ENCODE measurements at regions not wholly inside any gene's neighbourhood (a gene's known extent, or its start where the extent isn't known, plus 50 kb on each side); places are given as distances from the start of the nearest gene placed in this dataset.
A peak's percentile ranks its signal among the peaks of the same experiment; 100 is the strongest.

DNA sequence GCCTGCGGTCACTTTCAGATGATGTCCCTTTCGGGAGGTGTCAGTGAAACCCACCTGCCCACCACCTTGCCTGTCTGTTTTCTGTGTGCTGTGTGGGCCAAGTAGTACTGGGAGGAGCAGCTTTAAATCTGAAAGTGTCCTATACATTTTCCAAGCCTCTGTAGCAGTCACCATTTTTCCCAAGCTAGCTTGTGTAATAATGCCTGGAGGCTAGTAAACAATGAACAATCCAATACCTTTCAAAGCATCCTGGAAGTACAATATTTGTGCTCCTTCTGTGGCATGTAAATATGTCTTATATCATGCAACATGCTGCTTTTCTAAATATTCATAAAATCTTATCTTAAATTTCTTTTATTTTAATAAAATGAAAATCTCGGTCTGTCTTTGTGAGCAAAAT, 111.6 kb upstream of the C1GALT1C1 start:
- ATAC-seq: no peak
- no peak for DNase-seq (ENCODE audit: low read depth in 1 of 2, low spot score in 1 of 2)
- no peaks in the 10 kb centered on the region for H3K9me3 ChIP-seq
- WGBS (ENCODE audit: missing lambda C conversion rate): 71% methylated on average over 3 of the region's 3 CpGs
- H3K4me2 ChIP-seq: no peak overlapping the region
- CTCF ChIA-PET: interaction anchor here (2.5 kb wide), 1 partner anchor 28 kb away, joined by 7 read pairs; no protein-coding TSS in a partner anchor
- TF ChIP-seq FOSB (CRISPR knock-in tag; IDR thresholded peaks at IDR 0.05): no peak
- TF ChIP-seq EP300 (IDR thresholded peaks at IDR 0.05): no peak
- no peak for TF ChIP-seq TP53 (CRISPR knock-in tag; IDR thresholded peaks at IDR 0.05)
- no peak overlapping the region for H3K4me3 ChIP-seq
- POLR2A ChIA-PET: no interaction called here
- H3K4me1 ChIP-seq: peaks cover 20% of the 10 kb centered on the region
- peak overlapping the region; percentile 41 to 88; a peak in 4 of 6 replicates for H3K27ac ChIP-seq
- FAIRE-seq: no peak

GRCh38 chrX:120740072-120740471, 110.2 kb upstream of the C1GALT1C1 start:
- ChIA-PET POLR2A (no interaction called here), CTCF (interaction anchor here (2.5 kb wide), 1 partner anchor 30 kb away, joined by 7 read pairs; no protein-coding TSS in a partner anchor)
- TF ChIP-seq ESRRA (IDR thresholded peaks at IDR 0.05; ENCODE audit: borderline replicate concordance, low read length): no peak
- TF ChIP-seq CHD2 (IDR thresholded peaks at IDR 0.05; ENCODE audit: low read length, partially characterized antibody): no peak
- no peak for TF ChIP-seq TFCP2L1 (CRISPR knock-in tag; IDR thresholded peaks at IDR 0.05)
- no peak for TF ChIP-seq CHD4 (IDR thresholded peaks at IDR 0.05; ENCODE audit: borderline replicate concordance)
- TF ChIP-seq, protein P1, sequence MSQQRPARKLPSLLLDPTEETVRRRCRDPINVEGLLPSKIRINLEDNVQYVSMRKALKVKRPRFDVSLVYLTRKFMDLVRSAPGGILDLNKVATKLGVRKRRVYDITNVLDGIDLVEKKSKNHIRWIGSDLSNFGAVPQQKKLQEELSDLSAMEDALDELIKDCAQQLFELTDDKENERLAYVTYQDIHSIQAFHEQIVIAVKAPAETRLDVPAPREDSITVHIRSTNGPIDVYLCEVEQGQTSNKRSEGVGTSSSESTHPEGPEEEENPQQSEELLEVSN (IDR thresholded peaks at IDR 0.05; ENCODE audit: borderline replicate concordance, low read depth): no peak
- TF ChIP-seq RNF2 (IDR thresholded peaks at IDR 0.05; ENCODE audit: borderline replicate concordance, low read depth): no peak
- TF ChIP-seq FOXS1 (CRISPR knock-in tag; IDR thresholded peaks at IDR 0.05): no peak
- no peak for TF ChIP-seq CBX8 (IDR thresholded peaks at IDR 0.05)
- TF ChIP-seq FOSB (CRISPR knock-in tag; IDR thresholded peaks at IDR 0.05): no peak
- no peak for TF ChIP-seq NPAS2 (CRISPR knock-in tag; IDR thresholded peaks at IDR 0.05; ENCODE audit: borderline replicate concordance)
- TF ChIP-seq MYC (IDR thresholded peaks at IDR 0.05; ENCODE audit: borderline replicate concordance, low read length): no peak
- TF ChIP-seq HDAC2 (IDR thresholded peaks at IDR 0.05): no peak
- no peak for TF ChIP-seq ZFP36 (IDR thresholded peaks at IDR 0.05; ENCODE audit: borderline replicate concordance, partially characterized antibody)
- TF ChIP-seq RFX5 (IDR thresholded peaks at IDR 0.05): no peak
- TF ChIP-seq TP53 (CRISPR knock-in tag; IDR thresholded peaks at IDR 0.05): no peak
- no peak for TF ChIP-seq MAFK (IDR thresholded peaks at IDR 0.05; ENCODE audit: partially characterized antibody)
- no peak for TF ChIP-seq EP300 (IDR thresholded peaks at IDR 0.05)
- no peak overlapping the region for H3K4me2 ChIP-seq
- DNase-seq (ENCODE audit: low read depth in 1 of 2, low spot score in 1 of 2): no peak
- H3K4me3 ChIP-seq: no peak overlapping the region
- FAIRE-seq: no peak
- no peaks in the 10 kb centered on the region for H3K9me3 ChIP-seq
- peak overlapping the region in 1 of 2 experiments; percentile 88; a peak in 4 of 6 replicates for H3K27ac ChIP-seq
- peaks cover 33% of the 10 kb centered on the region for H3K4me1 ChIP-seq
- no peak for ATAC-seq
- 40% methylated on average over 2 of the region's 2 CpGs for WGBS (ENCODE audit: missing lambda C conversion rate)

- TF ChIP-seq MAFK (IDR thresholded peaks at IDR 0.05; ENCODE audit: partially characterized antibody) (no peak), HOXB5 (CRISPR knock-in tag; IDR thresholded peaks at IDR 0.05) (no peak), POLR2AphosphoS2 (conservative IDR thresholded peaks at IDR 0.05; ENCODE audit: low read length) (no peak), BHLHE40 (IDR thresholded peaks at IDR 0.05; ENCODE audit: low read depth, low read length) (no peak), JUNB (IDR thresholded peaks at IDR 0.05) (no peak), POLR2A (IDR thresholded peaks at IDR 0.05; ENCODE audit: low read length) (no peak), ZC3H11A (IDR thresholded peaks at IDR 0.05) (no peak), ZNF302 (CRISPR knock-in tag; IDR thresholded peaks at IDR 0.05) (no peak), ESRRA (IDR thresholded peaks at IDR 0.05; ENCODE audit: borderline replicate concordance, low read length) (no peak), CTCF (IDR thresholded peaks at IDR 0.05) (no peak)
- DNase-seq (ENCODE audit: low read depth in 1 of 2, low spot score in 1 of 2) (no peak), ATAC-seq (no peak), FAIRE-seq (no peak)
- Histone ChIP-seq H3K4me3 (no peak overlapping the region), H3K9me3 (no peaks in the 10 kb centered on the region), H3K4me1 (peaks cover 39% of the 10 kb centered on the region), H3K27ac (peak overlapping the region in 1 of 2 experiments; percentile 88; a peak in 3 of 6 replicates), H3K4me2 (no peak overlapping the region)
- ChIA-PET POLR2A (no interaction called here), CTCF (interaction anchor here (2.5 kb wide), 1 partner anchor 31 kb away, joined by 7 read pairs; no protein-coding TSS in a partner anchor)
These were observed 109.4 kb upstream of the C1GALT1C1 start for GRCh38 chrX:120739300-120739699.

Measured in A549 (cell line).